Activated T-cell treated with anti-CD3 and anti-CD28 coated beads, Interleukin-2, amount 50 U/mL, for 24 hours (primary cell): ENCODE measurements at regions not wholly inside any gene's neighbourhood (a gene's known extent, or its start where the extent isn't known, plus 50 kb on each side); places are given as distances from the start of the nearest gene placed in this dataset.
"Not testable (repeated sequence)": the region's sequence is repeated elsewhere in the genome, so short reads cannot be mapped to it uniquely, and the experiment has no call there.

ENCODE experiments used
- DNase-seq: peaks from one replicate; pipeline ENCODE4 v3.0.0-alpha.2; 2020
- H3K27ac Mint-ChIP-seq: 2 replicates; pipeline ENCODE4 v1.8.0; 2020; ENCODE audit warnings: mild to moderate bottlenecking, mixed read lengths
- H3K27me3 Mint-ChIP-seq: 2 replicates; pipeline ENCODE4 v1.8.0; 2020; ENCODE audit warnings: mixed read lengths
- H3K36me3 Mint-ChIP-seq: 2 replicates; pipeline ENCODE4 v1.8.0; 2020; ENCODE audit warnings: low read depth, mixed read lengths
- H3K4me1 Mint-ChIP-seq: 2 replicates; pipeline ENCODE4 v1.8.0; 2020; ENCODE audit warnings: low read depth, mixed read lengths
- H3K4me3 Mint-ChIP-seq: 2 replicates; pipeline ENCODE4 v1.8.0; 2020; ENCODE audit warnings: mild to moderate bottlenecking, moderate library complexity, mixed read lengths
- H3K9me3 Mint-ChIP-seq: 2 replicates; pipeline ENCODE4 v1.8.0; 2020; ENCODE audit warnings: mixed read lengths

GRCh38 chr10:9419757-9420156, 1365.3 kb downstream of the GATA3 start:
- DNase-seq: no peak
- no peak overlapping the region for H3K27ac Mint-ChIP-seq
- no peaks in the 10 kb centered on the region for H3K27me3 Mint-ChIP-seq
- H3K36me3 Mint-ChIP-seq: no peaks in the 10 kb centered on the region
- H3K9me3 Mint-ChIP-seq: no peaks in the 10 kb centered on the region
- no peaks in the 10 kb centered on the region for H3K4me1 Mint-ChIP-seq
- H3K4me3 Mint-ChIP-seq: no peak overlapping the region

GRCh38 chr10:9427209-9427608, 1372.7 kb downstream of the GATA3 start:
- no peak for DNase-seq
- no peaks in the 10 kb centered on the region for H3K36me3 Mint-ChIP-seq
- no peaks in the 10 kb centered on the region for H3K4me1 Mint-ChIP-seq
- H3K27ac Mint-ChIP-seq: no peak overlapping the region
- H3K27me3 Mint-ChIP-seq: peaks cover 16% of the 10 kb centered on the region
- H3K9me3 Mint-ChIP-seq: peaks cover 9% of the 10 kb centered on the region
- no peak overlapping the region for H3K4me3 Mint-ChIP-seq

GRCh38 chr10:9437131-9437530, 1382.6 kb downstream of the GATA3 start:
- Mint-ChIP-seq H3K4me3 (no peak overlapping the region), H3K4me1 (no peaks in the 10 kb centered on the region), H3K36me3 (no peaks in the 10 kb centered on the region), H3K27me3 (peaks cover 4% of the 10 kb centered on the region), H3K27ac (no peak overlapping the region), H3K9me3 (no peaks in the 10 kb centered on the region)
- no peak for DNase-seq

GRCh38 chr10:9443758-9444157, 1389.3 kb downstream of the GATA3 start:
- Mint-ChIP-seq H3K9me3 (no peaks in the 10 kb centered on the region), H3K4me3 (no peak overlapping the region)

GRCh38 chr10:9449530-9449929, 1395.0 kb downstream of the GATA3 start:
- no peak overlapping the region for H3K27ac Mint-ChIP-seq
- no peak for DNase-seq
- H3K4me3 Mint-ChIP-seq: no peak overlapping the region
- H3K4me1 Mint-ChIP-seq: no peaks in the 10 kb centered on the region
- peaks cover 21% of the 10 kb centered on the region for H3K27me3 Mint-ChIP-seq
- no peaks in the 10 kb centered on the region for H3K36me3 Mint-ChIP-seq
- H3K9me3 Mint-ChIP-seq: peaks cover 10% of the 10 kb centered on the region

More at GRCh38 chr10:9443758-9444157, 1389.3 kb downstream of the GATA3 start:
- Mint-ChIP-seq H3K4me1 (no peaks in the 10 kb centered on the region), H3K36me3 (no peaks in the 10 kb centered on the region), H3K27me3 (peaks cover 7% of the 10 kb centered on the region), H3K27ac (no peak overlapping the region)
- no peak for DNase-seq

- Mint-ChIP-seq H3K36me3 (no peaks in the 10 kb centered on the region), H3K4me3 (no peak overlapping the region), H3K27ac (no peak overlapping the region), H3K4me1 (no peaks in the 10 kb centered on the region), H3K27me3 (peaks cover 21% of the 10 kb centered on the region), H3K9me3 (peaks cover 10% of the 10 kb centered on the region)
- no peak for DNase-seq
Observed at GRCh38 chr10:9450801-9451200, 1396.3 kb downstream of the GATA3 start.

- DNase-seq: no peak
- H3K9me3 Mint-ChIP-seq: peaks cover 10% of the 10 kb centered on the region
- no peak overlapping the region for H3K27ac Mint-ChIP-seq
- H3K36me3 Mint-ChIP-seq: no peaks in the 10 kb centered on the region
- H3K4me3 Mint-ChIP-seq: no peak overlapping the region
- peaks cover 24% of the 10 kb centered on the region for H3K27me3 Mint-ChIP-seq
- no peaks in the 10 kb centered on the region for H3K4me1 Mint-ChIP-seq
Observed at GRCh38 chr10:9451211-9451773, 1396.8 kb downstream of the GATA3 start.

- DNase-seq: no peak
- Mint-ChIP-seq H3K36me3 (no peaks in the 10 kb centered on the region), H3K27me3 (peaks cover 27% of the 10 kb centered on the region), H3K4me3 (no peak overlapping the region), H3K9me3 (peaks cover 10% of the 10 kb centered on the region), H3K4me1 (no peaks in the 10 kb centered on the region), H3K27ac (no peak overlapping the region)
Observed at GRCh38 chr10:9452056-9452455, 1397.6 kb downstream of the GATA3 start.

GRCh38 chr10:9453871-9454270, 1399.4 kb downstream of the GATA3 start:
- H3K4me1 Mint-ChIP-seq, H3K27ac Mint-ChIP-seq, H3K4me3 Mint-ChIP-seq, H3K9me3 Mint-ChIP-seq, DNase-seq, H3K36me3 Mint-ChIP-seq: not testable (repeated sequence)
- H3K27me3 Mint-ChIP-seq: peaks cover 21% of the 10 kb centered on the region

GRCh38 chr10:9469663-9470205, 1415.2 kb downstream of the GATA3 start:
- H3K36me3 Mint-ChIP-seq: no peaks in the 10 kb centered on the region
- no peak for DNase-seq
- no peaks in the 10 kb centered on the region for H3K9me3 Mint-ChIP-seq
- H3K4me1 Mint-ChIP-seq: no peaks in the 10 kb centered on the region
- no peak overlapping the region for H3K4me3 Mint-ChIP-seq
- H3K27ac Mint-ChIP-seq: no peak overlapping the region
- no peaks in the 10 kb centered on the region for H3K27me3 Mint-ChIP-seq

GRCh38 chr10:9470581-9470980, 1416.1 kb downstream of the GATA3 start:
- no peaks in the 10 kb centered on the region for H3K27me3 Mint-ChIP-seq
- no peak overlapping the region for H3K4me3 Mint-ChIP-seq
- H3K36me3 Mint-ChIP-seq: no peaks in the 10 kb centered on the region
- H3K4me1 Mint-ChIP-seq: no peaks in the 10 kb centered on the region
- H3K9me3 Mint-ChIP-seq: no peaks in the 10 kb centered on the region
- no peak overlapping the region for H3K27ac Mint-ChIP-seq
- DNase-seq: no peak

GRCh38 chr10:9501944-9502343, 1447.5 kb downstream of the GATA3 start:
- no peak overlapping the region for H3K27ac Mint-ChIP-seq
- peaks cover 3% of the 10 kb centered on the region for H3K27me3 Mint-ChIP-seq
- no peaks in the 10 kb centered on the region for H3K4me1 Mint-ChIP-seq
- no peaks in the 10 kb centered on the region for H3K9me3 Mint-ChIP-seq
- no peak overlapping the region for H3K4me3 Mint-ChIP-seq
- DNase-seq: no peak
- H3K36me3 Mint-ChIP-seq: no peaks in the 10 kb centered on the region

- Mint-ChIP-seq H3K27ac (no peak overlapping the region), H3K36me3 (no peaks in the 10 kb centered on the region), H3K4me3 (no peak overlapping the region), H3K27me3 (peaks cover 3% of the 10 kb centered on the region), H3K4me1 (no peaks in the 10 kb centered on the region), H3K9me3 (no peaks in the 10 kb centered on the region)
- DNase-seq: no peak
Observed at GRCh38 chr10:9504227-9504626, 1449.7 kb downstream of the GATA3 start.

- Mint-ChIP-seq H3K27me3 (peaks cover 2% of the 10 kb centered on the region), H3K36me3 (no peaks in the 10 kb centered on the region), H3K27ac (no peak overlapping the region), H3K4me3 (no peak overlapping the region), H3K4me1 (no peaks in the 10 kb centered on the region), H3K9me3 (no peaks in the 10 kb centered on the region)
- DNase-seq: no peak
Observed at GRCh38 chr10:9505546-9505945, 1451.1 kb downstream of the GATA3 start.

GRCh38 chr10:9508606-9509005, 1454.1 kb downstream of the GATA3 start:
- Mint-ChIP-seq H3K27me3 (peaks cover 2% of the 10 kb centered on the region), H3K4me1 (no peaks in the 10 kb centered on the region), H3K36me3 (no peaks in the 10 kb centered on the region), H3K4me3 (no peak overlapping the region), H3K9me3 (no peaks in the 10 kb centered on the region), H3K27ac (no peak overlapping the region)
- no peak for DNase-seq

- Mint-ChIP-seq H3K36me3 (no peaks in the 10 kb centered on the region), H3K9me3 (no peaks in the 10 kb centered on the region)
- DNase-seq: no peak
Observed at GRCh38 chr10:9510626-9511025, 1456.1 kb downstream of the GATA3 start.

More at GRCh38 chr10:9510626-9511025, 1456.1 kb downstream of the GATA3 start:
- Mint-ChIP-seq H3K27ac (no peak overlapping the region), H3K27me3 (peaks cover 2% of the 10 kb centered on the region), H3K4me3 (no peak overlapping the region), H3K4me1 (no peaks in the 10 kb centered on the region)
